ENCODE measurements at regions not wholly inside any gene's neighbourhood (a gene's known extent, or its start where the extent isn't known, plus 50 kb on each side); places are given as distances from the start of the nearest gene placed in this dataset.

DNA sequence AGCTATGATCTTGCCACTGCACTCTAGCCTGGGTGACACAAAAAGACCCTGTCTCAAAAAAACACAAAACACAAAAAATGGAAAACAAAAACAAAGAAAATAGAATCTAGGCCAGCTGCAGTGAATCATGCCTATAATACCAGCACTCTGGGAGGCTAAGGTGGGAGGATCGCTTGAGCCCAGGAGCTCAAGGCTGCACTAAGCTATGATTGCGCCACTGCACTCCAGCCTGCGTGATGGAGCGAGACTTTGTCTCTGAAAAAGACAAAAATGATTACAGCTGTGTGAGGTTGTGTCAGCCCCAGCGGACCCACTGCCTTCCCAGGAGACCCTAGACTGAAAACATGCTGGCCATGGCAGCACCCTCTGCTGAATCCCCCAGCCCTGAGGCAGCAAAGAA lies 80.2 kb upstream of the ZBTB40 start:
- no peak for TF ChIP-seq EZH2 (IDR thresholded peaks at IDR 0.05; ENCODE audit: borderline replicate concordance, low read length)
- TF ChIP-seq CTCF (conservative IDR thresholded peaks at IDR 0.05 in 1 of 2, IDR thresholded peaks at IDR 0.05 in 1 of 2; ENCODE audit: extremely low read depth in 1 of 2, insufficient read depth in 1 of 2, low read depth in 1 of 2, low read length in 2 of 2): no peak
